ENCODE measurements at regions not wholly inside any gene's neighbourhood (a gene's known extent, or its start where the extent isn't known, plus 50 kb on each side); places are given as distances from the start of the nearest gene placed in this dataset.

DNA sequence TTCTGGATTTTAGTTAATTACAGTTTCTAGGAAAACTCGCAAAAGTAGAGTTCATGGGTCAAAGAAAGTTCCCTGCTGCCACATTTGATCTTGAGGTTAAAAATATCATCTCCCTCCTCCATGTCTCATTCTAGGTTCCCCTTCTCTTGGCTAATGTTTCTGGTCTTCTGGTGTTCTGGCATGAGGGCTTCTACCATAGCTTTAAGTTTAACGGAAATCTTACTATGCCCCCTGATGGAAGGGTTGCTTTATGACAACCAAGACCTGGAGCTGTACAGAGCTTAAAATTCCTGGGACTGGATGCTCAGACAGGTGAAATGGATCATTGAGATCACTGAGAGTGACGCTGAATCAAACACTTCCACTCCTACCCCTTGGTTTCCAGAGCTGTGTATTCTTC is 1881.7 kb downstream of the MRPL39 start:
- Histone ChIP-seq H4K20me1 (replicated peaks; ENCODE audit: control insufficient read depth, extremely low read depth, insufficient read depth, low read length) (no peaks in the 10 kb centered on the region), H3K4me3 (replicated peaks in 1 of 3; ENCODE audit: insufficient read depth in 1 of 3, low read depth in 1 of 3, low read length in 3 of 3) (no peak overlapping the region), H2AFZ (ENCODE audit: low read depth, low read length) (no peak overlapping the region), H3K4me1 (ENCODE audit: control insufficient read depth, extremely low read depth, insufficient read depth, low read length) (no peaks in the 10 kb centered on the region), H3K27ac (ENCODE audit: insufficient read depth, low read depth, low read length) (no peak overlapping the region), H3K9me3 (replicated peaks; ENCODE audit: control insufficient read depth, insufficient read depth, low read length) (no peaks in the 10 kb centered on the region), H3K27me3 (ENCODE audit: control insufficient read depth in 2 of 2, insufficient read depth in 2 of 2, low read length in 2 of 2) (no peaks in the 10 kb centered on the region), H3K79me2 (ENCODE audit: control insufficient read depth, insufficient read depth, low read length) (no peaks in the 10 kb centered on the region), H3K36me3 (ENCODE audit: control insufficient read depth in 2 of 2, extremely low read depth in 1 of 2, insufficient read depth in 2 of 2, low read length in 2 of 2) (no peaks in the 10 kb centered on the region), H3K4me2 (ENCODE audit: insufficient read depth, low read length) (no peak overlapping the region), H3K9ac (replicated peaks; ENCODE audit: extremely low read depth, insufficient read depth, low read length) (no peak overlapping the region), H3K9me1 (replicated peaks; ENCODE audit: control insufficient read depth, extremely low read depth, insufficient read depth, low read length) (no peaks in the 10 kb centered on the region)
- POLR2A ChIA-PET: no interaction called here
- intact Hi-C loops (cut with micrococcal nuclease) (no loop called here), dilution Hi-C loops (cut with MboI; ENCODE audit: extremely low pct_ligation_motif_present, low sequenced_read_pairs) (no loop called here)
- no peak for TF ChIP-seq JUN (IDR thresholded peaks at IDR 0.05; ENCODE audit: borderline replicate concordance, insufficient read depth, insufficient read length, low read depth)
- no peak for TF ChIP-seq EZH2 (IDR thresholded peaks at IDR 0.05; ENCODE audit: borderline replicate concordance, low read depth, low read length, severe bottlenecking)
- no peak for TF ChIP-seq FOS (IDR thresholded peaks at IDR 0.05; ENCODE audit: borderline replicate concordance, insufficient read depth, low read length)
- FAIRE-seq (no peak), DNase-seq (ENCODE audit: low read depth, low spot score) (no peak)
- CTCF ChIA-PET: no interaction called here
- no TSS peak for BruUV-seq (replicated peaks)

DNA sequence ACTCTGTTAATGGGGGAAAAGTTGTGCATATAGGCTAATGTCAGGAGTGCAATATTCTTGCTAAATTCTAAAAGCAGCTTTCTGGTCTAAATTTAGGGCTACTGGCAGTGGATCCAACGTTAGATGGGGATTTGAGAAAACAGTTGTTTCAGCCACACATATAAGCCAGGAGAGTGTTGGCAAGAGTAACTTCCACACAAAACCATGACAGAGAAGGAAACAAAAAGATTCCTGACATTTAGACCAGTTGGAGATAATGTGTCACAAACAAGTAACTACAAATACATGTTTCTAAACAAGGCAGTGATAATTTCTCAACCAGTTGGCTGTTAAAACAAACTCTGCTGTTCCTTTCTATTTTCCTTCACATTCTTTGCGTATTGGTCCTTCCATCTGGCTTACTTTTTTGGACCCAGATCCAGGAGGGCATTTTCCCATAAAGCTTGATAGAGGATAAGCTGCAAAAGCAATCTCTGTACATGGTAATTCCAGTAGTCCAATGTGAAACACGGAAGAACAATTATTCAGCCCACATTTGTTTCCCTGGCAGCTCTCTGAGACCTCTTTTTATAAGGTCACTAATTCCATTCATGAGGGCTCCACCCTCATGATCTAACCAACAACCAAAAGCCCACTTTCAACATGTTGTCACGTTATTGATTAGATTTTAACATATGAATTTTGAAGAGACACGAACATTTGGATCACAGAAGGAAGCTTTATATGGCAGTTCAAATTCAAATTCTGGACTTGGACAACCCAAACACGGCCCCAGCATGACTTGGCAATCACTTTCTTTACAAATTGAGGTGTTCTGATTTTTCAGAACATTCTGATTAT is 1888.6 kb downstream of the MRPL39 start:
- Histone ChIP-seq H3K79me2 (ENCODE audit: control insufficient read depth, insufficient read depth, low read length) (no peaks in the 10 kb centered on the region), H3K27me3 (ENCODE audit: control insufficient read depth in 2 of 2, insufficient read depth in 2 of 2, low read length in 2 of 2) (no peaks in the 10 kb centered on the region), H3K9me1 (replicated peaks; ENCODE audit: control insufficient read depth, extremely low read depth, insufficient read depth, low read length) (no peaks in the 10 kb centered on the region), H3K27ac (ENCODE audit: insufficient read depth, low read depth, low read length) (no peak overlapping the region), H4K20me1 (replicated peaks; ENCODE audit: control insufficient read depth, extremely low read depth, insufficient read depth, low read length) (no peaks in the 10 kb centered on the region), H3K9me3 (replicated peaks; ENCODE audit: control insufficient read depth, insufficient read depth, low read length) (no peaks in the 10 kb centered on the region), H3K4me3 (replicated peaks in 1 of 3; ENCODE audit: insufficient read depth in 1 of 3, low read depth in 1 of 3, low read length in 3 of 3) (no peak overlapping the region), H3K36me3 (ENCODE audit: control insufficient read depth in 2 of 2, extremely low read depth in 1 of 2, insufficient read depth in 2 of 2, low read length in 2 of 2) (no peaks in the 10 kb centered on the region), H3K4me1 (ENCODE audit: control insufficient read depth, extremely low read depth, insufficient read depth, low read length) (no peaks in the 10 kb centered on the region), H3K4me2 (ENCODE audit: insufficient read depth, low read length) (no peak overlapping the region), H2AFZ (ENCODE audit: low read depth, low read length) (no peak overlapping the region), H3K9ac (replicated peaks; ENCODE audit: extremely low read depth, insufficient read depth, low read length) (no peak overlapping the region)
- ChIA-PET POLR2A (no interaction called here), CTCF (interaction anchor here (1.2 kb wide), 1 partner anchor 10 kb away, joined by 3 read pairs; no protein-coding TSS in a partner anchor)
- TF ChIP-seq, protein P1, sequence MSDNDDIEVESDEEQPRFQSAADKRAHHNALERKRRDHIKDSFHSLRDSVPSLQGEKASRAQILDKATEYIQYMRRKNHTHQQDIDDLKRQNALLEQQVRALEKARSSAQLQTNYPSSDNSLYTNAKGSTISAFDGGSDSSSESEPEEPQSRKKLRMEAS (IDR thresholded peaks at IDR 0.05; ENCODE audit: insufficient read depth, insufficient read length): no peak
- TF ChIP-seq, protein P2, sequence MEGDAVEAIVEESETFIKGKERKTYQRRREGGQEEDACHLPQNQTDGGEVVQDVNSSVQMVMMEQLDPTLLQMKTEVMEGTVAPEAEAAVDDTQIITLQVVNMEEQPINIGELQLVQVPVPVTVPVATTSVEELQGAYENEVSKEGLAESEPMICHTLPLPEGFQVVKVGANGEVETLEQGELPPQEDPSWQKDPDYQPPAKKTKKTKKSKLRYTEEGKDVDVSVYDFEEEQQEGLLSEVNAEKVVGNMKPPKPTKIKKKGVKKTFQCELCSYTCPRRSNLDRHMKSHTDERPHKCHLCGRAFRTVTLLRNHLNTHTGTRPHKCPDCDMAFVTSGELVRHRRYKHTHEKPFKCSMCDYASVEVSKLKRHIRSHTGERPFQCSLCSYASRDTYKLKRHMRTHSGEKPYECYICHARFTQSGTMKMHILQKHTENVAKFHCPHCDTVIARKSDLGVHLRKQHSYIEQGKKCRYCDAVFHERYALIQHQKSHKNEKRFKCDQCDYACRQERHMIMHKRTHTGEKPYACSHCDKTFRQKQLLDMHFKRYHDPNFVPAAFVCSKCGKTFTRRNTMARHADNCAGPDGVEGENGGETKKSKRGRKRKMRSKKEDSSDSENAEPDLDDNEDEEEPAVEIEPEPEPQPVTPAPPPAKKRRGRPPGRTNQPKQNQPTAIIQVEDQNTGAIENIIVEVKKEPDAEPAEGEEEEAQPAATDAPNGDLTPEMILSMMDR (IDR thresholded peaks at IDR 0.05; ENCODE audit: extremely low read depth in 1 of 2, insufficient read depth in 1 of 2, low read depth in 1 of 2, low read length in 2 of 2): no peak
- no peak for TF ChIP-seq FOS (IDR thresholded peaks at IDR 0.05; ENCODE audit: borderline replicate concordance, insufficient read depth, low read length)
- no peak for TF ChIP-seq JUN (IDR thresholded peaks at IDR 0.05; ENCODE audit: borderline replicate concordance, insufficient read depth, insufficient read length, low read depth)
- no peak for TF ChIP-seq EZH2 (IDR thresholded peaks at IDR 0.05; ENCODE audit: borderline replicate concordance, low read depth, low read length, severe bottlenecking)
- TF ChIP-seq MYC (IDR thresholded peaks at IDR 0.05; ENCODE audit: low read depth, low read length): no peak
- TF ChIP-seq GATA2 (IDR thresholded peaks at IDR 0.05; ENCODE audit: insufficient read depth, insufficient read length, low read depth, low read length): no peak
- TF ChIP-seq POLR2A (IDR thresholded peaks at IDR 0.05; ENCODE audit: low read depth, low read length): no peak
- TF ChIP-seq POLR2AphosphoS5 (IDR thresholded peaks at IDR 0.05; ENCODE audit: insufficient read depth, low read depth, low read length): no peak
- intact Hi-C loops (cut with micrococcal nuclease): no loop called here
- dilution Hi-C loops (cut with MboI; ENCODE audit: extremely low pct_ligation_motif_present, low sequenced_read_pairs): no loop called here
- no TSS peak for BruUV-seq (replicated peaks)
- DNase-seq (ENCODE audit: low read depth, low spot score): no peak
- no peak for FAIRE-seq

All from endothelial cell of umbilical vein (primary cell).